Breast epithelium (tissue), 4 donors: ENCODE measurements at regions not wholly inside any gene's neighbourhood (a gene's known extent, or its start where the extent isn't known, plus 50 kb on each side); places are given as distances from the start of the nearest gene placed in this dataset.

Experiments used
- DNase-seq, 2 donors: peaks; one replicate each; pipeline ENCODE4 v3.0.0-alpha.2; 2019; ENCODE audit warnings: low spot score in 2 of 2
- H3K27ac ChIP-seq, 2 donors: fragments of 200-600 bp; sonication (generic) in 1 of 2; one replicate each; pipeline ENCODE4 v1.5.1; 2016 to 2019; ENCODE audit warnings: mild to moderate bottlenecking in 1 of 2
- H3K27me3 ChIP-seq, 2 donors: fragments of 200-600 bp; sonication (generic) in 1 of 2; one replicate each; pipeline versions ENCODE4 v1.5.1 to v1.6.0; 2017 to 2019; ENCODE audit warnings: control low read depth in 1 of 2, mild to moderate bottlenecking in 1 of 2
- H3K36me3 ChIP-seq: fragments of 200-600 bp; one replicate; pipeline ENCODE4 v1.5.1; 2019
- H3K4me1 ChIP-seq, 2 donors: fragments of 200-600 bp; sonication (generic); one replicate each; pipeline ENCODE4 v1.5.1; 2016 to 2019; ENCODE audit warnings: control low read depth in 1 of 2
- H3K4me3 ChIP-seq, 3 donors: fragments of 200-600 bp; sonication (generic); 1 replicate in 2 of 3; 2 replicates in 1 of 3; pipeline ENCODE4 v1.5.1; 2016 to 2019; ENCODE audit warnings: mild to moderate bottlenecking in 3 of 3, moderate library complexity in 2 of 3
- H3K9me3 ChIP-seq, 2 donors: fragments of 200-600 bp; sonication (generic) in 1 of 2; one replicate each; pipeline ENCODE4 v1.5.1; 2016 to 2019; ENCODE audit warnings: control low read depth in 1 of 2
- POLR2A ChIP-seq: fragments of 450-650 bp; IDR thresholded peaks from one replicate; pipeline ENCODE4 v1.6.1; 2016; ENCODE audit warnings: antibody characterized with exemption, mild to moderate bottlenecking, moderate library complexity
- POLR2AphosphoS5 ChIP-seq, 3 donors: sonication (generic); formaldehyde crosslinking; IDR thresholded peaks; one replicate each; pipeline ENCODE4 v1.6.1; 2017; ENCODE audit warnings: antibody characterized with exemption in 3 of 3
- intact Hi-C: fragments of 100-400 bp; cut with DNase I; formaldehyde crosslinking; loops from one replicate; pipeline ENCODE4 v1.15.1; 2023; ENCODE audit warnings: low total_unique reads
- TF ChIP-seq, protein P1 (sequence below), 3 donors: fragments of 450-650 bp; IDR thresholded peaks; one replicate each; pipeline ENCODE4 v1.5.1; 2016 to 2017; ENCODE audit warnings: antibody characterized with exemption in 3 of 3, mild to moderate bottlenecking in 3 of 3, moderate library complexity in 3 of 3

GRCh38 chr21:35900539-35900938 lies 159.8 kb downstream of the SETD4 start:
- Histone ChIP-seq H3K4me1 (no peaks in the 10 kb centered on the region), H3K27me3 (no peaks in the 10 kb centered on the region), H3K27ac (no peak overlapping the region), H3K9me3 (no peaks in the 10 kb centered on the region), H3K36me3 (no peaks in the 10 kb centered on the region), H3K4me3 (no peak overlapping the region)
- DNase-seq: no peak
- TF ChIP-seq, protein P1, sequence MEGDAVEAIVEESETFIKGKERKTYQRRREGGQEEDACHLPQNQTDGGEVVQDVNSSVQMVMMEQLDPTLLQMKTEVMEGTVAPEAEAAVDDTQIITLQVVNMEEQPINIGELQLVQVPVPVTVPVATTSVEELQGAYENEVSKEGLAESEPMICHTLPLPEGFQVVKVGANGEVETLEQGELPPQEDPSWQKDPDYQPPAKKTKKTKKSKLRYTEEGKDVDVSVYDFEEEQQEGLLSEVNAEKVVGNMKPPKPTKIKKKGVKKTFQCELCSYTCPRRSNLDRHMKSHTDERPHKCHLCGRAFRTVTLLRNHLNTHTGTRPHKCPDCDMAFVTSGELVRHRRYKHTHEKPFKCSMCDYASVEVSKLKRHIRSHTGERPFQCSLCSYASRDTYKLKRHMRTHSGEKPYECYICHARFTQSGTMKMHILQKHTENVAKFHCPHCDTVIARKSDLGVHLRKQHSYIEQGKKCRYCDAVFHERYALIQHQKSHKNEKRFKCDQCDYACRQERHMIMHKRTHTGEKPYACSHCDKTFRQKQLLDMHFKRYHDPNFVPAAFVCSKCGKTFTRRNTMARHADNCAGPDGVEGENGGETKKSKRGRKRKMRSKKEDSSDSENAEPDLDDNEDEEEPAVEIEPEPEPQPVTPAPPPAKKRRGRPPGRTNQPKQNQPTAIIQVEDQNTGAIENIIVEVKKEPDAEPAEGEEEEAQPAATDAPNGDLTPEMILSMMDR (IDR thresholded peaks at IDR 0.05): no peak
- TF ChIP-seq POLR2AphosphoS5 (IDR thresholded peaks at IDR 0.05) (no peak), POLR2A (no peak)
- intact Hi-C loops: loop anchor here (10.0 kb wide), 1 partner anchor 1676 kb away; no protein-coding TSS in a partner anchor

DNA sequence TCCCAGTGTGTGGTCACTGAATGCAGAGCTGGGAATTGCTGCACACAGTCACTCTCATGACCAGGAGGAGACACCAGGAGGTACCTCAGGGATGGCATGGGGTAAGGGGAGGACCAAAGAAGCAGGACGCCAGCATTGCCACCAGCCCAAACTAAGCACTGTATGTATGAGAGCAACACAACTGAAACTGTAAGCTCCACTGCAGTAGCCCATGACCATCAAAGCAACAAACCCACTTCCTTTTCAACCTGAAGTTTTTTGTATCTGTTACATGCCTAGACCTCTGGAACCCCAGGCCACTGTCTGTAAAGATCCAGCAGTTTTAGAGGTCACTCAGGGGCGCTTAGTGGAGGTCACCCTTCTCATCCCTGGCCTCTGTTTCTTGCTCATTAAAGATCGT lies 164.3 kb downstream of the SETD4 start:
- H3K4me1 ChIP-seq: no peaks in the 10 kb centered on the region
- H3K36me3 ChIP-seq: no peaks in the 10 kb centered on the region
- intact Hi-C loops: no loop called here
- H3K4me3 ChIP-seq: no peak overlapping the region
- H3K27me3 ChIP-seq: no peaks in the 10 kb centered on the region
- H3K27ac ChIP-seq: no peak overlapping the region
- no peaks in the 10 kb centered on the region for H3K9me3 ChIP-seq
- no peak for DNase-seq
- no peak for TF ChIP-seq POLR2AphosphoS5 (IDR thresholded peaks at IDR 0.05)
- TF ChIP-seq, protein P1 (IDR thresholded peaks at IDR 0.05): no peak
- TF ChIP-seq POLR2A: no peak

GRCh38 chr21:35895598-35895997 lies 164.7 kb downstream of the SETD4 start:
- Histone ChIP-seq H3K4me1 (no peaks in the 10 kb centered on the region), H3K27me3 (no peaks in the 10 kb centered on the region), H3K27ac (no peak overlapping the region), H3K36me3 (no peaks in the 10 kb centered on the region), H3K9me3 (no peaks in the 10 kb centered on the region), H3K4me3 (no peak overlapping the region)
- intact Hi-C loops: no loop called here
- no peak for TF ChIP-seq POLR2AphosphoS5 (IDR thresholded peaks at IDR 0.05)
- TF ChIP-seq, protein P1 (IDR thresholded peaks at IDR 0.05): no peak
- no peak for TF ChIP-seq POLR2A
- DNase-seq: no peak

DNA sequence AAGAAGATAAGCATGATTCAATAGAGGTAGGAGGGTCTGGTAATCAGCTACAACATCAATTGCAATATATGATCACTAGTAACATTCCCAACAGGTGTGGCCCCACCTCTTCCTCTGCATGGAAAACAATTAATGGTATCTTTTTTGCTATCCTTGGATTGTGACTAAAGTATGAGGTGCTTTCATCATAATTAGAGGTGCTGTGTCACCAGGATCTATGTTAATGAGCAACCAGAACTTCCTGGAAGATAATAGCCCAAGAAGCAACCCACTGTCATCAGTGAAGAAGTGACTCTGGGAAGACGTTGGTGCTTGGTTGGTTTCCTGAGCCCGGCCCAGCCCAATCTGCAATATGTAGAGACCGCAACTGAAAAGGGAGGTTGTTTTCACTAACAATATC lies 167.2 kb downstream of the SETD4 start:
- Histone ChIP-seq H3K4me3 (no peak overlapping the region), H3K9me3 (no peaks in the 10 kb centered on the region), H3K27me3 (no peaks in the 10 kb centered on the region), H3K36me3 (no peaks in the 10 kb centered on the region), H3K4me1 (no peaks in the 10 kb centered on the region), H3K27ac (no peak overlapping the region)
- TF ChIP-seq, protein P1 (IDR thresholded peaks at IDR 0.05): no peak
- TF ChIP-seq POLR2A (no peak), POLR2AphosphoS5 (IDR thresholded peaks at IDR 0.05) (no peak)
- intact Hi-C loops: no loop called here
- DNase-seq: no peak

DNA sequence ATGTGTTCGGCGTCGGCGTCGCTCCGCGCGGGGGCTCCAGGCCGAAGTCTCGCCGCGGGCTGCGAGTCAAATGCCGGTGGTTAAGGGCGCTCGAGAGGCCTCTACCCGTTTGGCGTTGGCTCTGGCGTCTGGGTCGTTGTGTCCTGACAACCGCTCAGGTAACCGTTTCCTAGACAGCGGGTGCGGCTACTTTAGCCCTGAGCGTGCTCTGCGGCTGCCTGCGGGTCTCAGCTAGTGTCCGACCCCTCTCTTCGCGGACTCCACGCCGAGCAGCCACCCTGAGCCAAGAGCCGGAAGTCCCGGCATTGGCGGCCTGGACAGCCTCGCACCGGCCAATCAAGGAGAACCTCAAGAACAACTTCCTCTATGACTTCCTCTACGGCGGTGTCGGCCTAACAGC lies 173.4 kb downstream of the SETD4 start:
- H3K9me3 ChIP-seq: no peaks in the 10 kb centered on the region
- peaks cover 0 to 2% of the 10 kb centered on the region in 2 donors for H3K27me3 ChIP-seq
- no peak overlapping the region for H3K27ac ChIP-seq
- TF ChIP-seq, protein P1 (IDR thresholded peaks at IDR 0.05): no peak
- no peak for TF ChIP-seq POLR2A
- TF ChIP-seq POLR2AphosphoS5 (IDR thresholded peaks at IDR 0.05): no peak
- no peak for DNase-seq
- no peaks in the 10 kb centered on the region for H3K4me1 ChIP-seq
- intact Hi-C loops: no loop called here
- H3K36me3 ChIP-seq: no peaks in the 10 kb centered on the region
- no peak overlapping the region for H3K4me3 ChIP-seq
